RPMI8226 (cell line): ENCODE measurements at regions not wholly inside any gene's neighbourhood (a gene's known extent, or its start where the extent isn't known, plus 50 kb on each side); places are given as distances from the start of the nearest gene placed in this dataset.

Source experiments
- DNase-seq: peaks from one replicate; pipeline ENCODE4 v3.0.0-alpha.2; 2015

DNA sequence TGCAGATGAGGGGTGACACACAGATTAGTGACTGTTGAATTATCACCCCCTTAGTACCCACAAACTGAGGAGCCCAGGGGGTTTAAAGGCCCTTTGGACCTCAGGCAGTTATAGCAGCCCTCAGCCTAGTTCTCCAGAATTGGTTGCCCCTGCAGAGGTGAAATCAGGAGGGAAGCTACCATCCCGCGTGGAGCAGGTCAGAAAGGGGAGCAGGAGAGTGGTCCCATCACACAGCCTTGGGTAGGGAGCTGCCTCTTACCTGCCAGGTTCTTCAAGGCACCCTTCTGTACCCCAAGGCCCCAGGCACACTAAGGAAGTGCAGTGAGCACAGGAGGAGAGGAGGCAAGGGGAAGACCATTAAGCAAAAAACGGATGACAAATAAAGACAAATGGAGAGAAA is 121.2 kb upstream of the TNR start:
- DNase-seq, result no peak

DNA sequence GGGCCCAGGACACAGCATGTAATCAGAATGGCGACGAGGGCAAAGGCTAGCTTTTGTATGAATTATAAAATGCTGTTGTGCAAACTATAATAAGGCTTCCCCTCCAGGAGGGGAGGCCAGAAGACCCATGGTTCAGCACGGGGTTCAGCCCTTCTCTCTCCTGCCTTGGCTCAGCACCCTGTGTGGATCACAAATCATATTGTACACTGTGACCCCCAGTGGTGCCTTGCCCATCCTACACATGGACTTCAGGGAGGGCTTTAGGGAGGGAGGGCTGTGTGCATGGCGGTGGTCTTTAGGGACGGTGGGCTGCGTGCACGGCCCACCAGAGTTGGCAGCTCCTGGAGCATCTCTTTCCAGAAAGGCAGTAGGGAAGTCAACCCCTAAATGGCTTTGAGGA is 120.8 kb upstream of the TNR start:
- no peak for DNase-seq

DNA sequence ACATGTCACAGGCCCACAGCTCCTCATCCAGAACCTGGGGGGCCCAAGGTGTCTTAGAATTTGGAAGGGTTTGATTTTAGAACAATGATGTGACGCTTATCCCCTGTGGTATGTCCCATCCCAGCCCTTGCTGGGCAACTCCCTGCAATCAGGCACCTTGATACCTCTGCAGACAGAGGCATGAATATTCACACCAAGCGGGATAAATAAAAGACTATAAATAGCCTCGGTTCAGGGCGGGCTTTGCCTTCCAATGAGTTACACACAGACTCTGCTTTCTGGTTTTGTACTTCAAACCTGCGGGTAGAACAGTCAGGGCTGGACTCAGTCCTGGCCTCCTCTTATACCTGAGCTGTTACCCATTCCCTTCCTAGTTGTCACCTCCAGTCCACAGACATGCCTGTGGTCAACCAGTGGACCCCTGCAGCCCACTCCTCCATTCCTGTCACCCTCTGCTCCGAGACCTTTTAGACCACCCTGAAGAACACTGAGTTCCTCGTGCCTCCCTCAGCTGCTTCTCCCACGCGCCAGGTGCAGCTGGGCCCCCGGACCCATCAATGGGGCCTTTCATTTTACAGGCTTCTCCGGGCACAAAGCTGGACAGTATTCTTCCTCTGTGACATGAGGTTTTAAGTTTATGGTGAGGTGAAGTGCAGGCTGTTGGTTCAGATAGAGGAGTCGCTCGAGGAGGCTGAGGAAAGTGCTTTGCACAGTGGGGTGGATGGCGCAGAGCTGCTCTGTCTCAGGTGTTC is 120.1 kb upstream of the TNR start:
- DNase-seq, result no peak

DNA sequence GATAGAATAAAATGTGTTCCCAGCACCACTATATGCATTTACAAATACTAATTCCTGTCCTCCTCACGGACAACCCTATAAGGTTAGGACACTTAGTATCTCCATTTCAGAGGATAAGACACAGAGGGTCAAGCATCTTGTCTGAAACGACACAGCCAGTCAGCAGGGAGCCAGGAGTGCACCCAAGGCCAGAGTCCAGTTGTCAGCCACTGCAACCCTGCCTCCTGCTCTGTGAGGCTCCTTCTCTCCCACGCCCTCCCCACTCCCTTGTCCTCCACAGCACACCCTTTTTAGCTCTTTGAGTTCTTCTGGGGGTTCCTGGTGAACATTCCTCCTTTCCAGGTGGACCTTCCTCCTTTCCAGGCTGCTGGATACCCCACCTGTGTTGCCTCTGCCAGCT is 119.0 kb upstream of the TNR start:
- no peak for DNase-seq

GRCh38 chr1:175861626-175862367 is 118.4 kb upstream of the TNR start:
- DNase-seq, result no peak

DNA sequence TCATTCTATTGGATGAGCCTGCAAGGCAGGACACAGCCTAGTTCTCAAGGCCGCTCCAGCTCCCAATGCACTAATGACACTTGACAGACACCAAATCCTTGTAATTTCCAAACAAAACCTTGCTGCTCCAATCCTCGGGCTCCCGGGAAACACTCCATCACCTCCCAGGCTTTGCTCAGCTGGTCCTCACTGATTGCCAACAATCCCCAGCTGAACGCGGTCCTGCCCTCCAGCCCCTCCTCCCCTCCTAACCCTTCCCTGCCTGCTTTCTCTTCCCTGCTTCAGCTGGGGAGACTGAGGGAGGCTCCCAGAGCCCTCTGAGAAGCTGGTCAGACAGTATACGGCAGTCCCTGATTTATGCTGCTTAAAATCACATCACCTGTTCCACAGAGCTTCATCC is 114.4 kb upstream of the TNR start:
- no peak for DNase-seq

DNA sequence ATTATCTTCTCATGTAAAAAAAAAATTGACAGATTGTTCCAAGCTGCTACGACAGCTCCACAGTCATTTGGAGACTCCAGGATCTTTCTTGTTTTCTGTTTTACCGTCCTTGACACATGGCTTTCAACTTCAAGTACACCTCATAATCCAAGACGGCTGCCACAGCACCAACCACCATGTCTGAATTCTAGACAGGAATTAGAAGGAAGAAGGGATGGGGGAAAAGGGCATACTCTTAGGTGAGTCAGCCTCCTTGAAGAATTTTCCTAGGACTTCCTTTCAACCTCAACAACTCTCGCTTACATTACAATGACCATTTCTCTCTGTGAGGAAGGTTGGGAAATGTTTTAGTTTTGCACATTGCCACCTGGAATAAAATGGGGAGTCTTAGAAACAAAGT is 110.3 kb upstream of the TNR start:
- DNase-seq, result no peak

DNA sequence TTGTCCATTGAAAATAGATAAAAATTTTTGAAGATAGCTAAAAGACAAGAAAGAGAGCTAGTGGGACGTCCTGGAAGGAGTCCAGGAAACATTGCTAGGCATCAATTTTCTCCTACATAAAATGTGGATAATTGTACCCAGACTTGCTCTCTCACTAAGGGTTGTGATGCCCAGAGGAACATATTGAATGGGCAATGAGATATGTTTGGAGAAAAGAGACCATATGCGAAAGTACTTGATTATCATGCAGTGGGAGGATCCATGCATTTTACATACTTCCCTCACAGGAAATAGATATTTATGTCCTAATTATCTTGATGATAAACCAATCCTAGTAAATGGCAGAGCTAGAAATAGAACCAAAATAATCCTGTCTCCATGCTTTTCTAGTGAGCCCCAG is 108.4 kb upstream of the TNR start:
- DNase-seq, result no peak

GRCh38 chr1:175848329-175848728 is 104.9 kb upstream of the TNR start:
- no peak for DNase-seq

DNA sequence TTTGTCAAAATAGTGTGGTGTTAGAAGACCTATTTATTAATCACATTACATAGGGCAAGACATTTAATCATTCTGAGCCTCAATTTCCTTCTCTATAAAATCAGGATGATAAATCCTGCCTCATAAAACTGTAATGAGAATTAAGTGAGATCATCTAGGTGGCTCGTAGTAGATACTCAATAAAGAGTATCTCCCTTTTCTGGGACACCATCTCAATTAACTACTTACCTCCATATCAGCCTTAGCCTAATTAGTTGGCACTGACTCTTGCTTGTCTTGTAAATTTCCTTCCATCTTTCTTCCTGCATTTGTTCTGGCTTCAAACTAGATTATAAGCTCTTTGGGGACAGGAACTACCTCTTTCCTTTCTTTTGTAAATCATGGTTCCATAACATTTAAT is 102.6 kb upstream of the TNR start:
- DNase-seq, result no peak

GRCh38 chr1:175845338-175845737 is 101.9 kb upstream of the TNR start:
- DNase-seq, result no peak

DNA sequence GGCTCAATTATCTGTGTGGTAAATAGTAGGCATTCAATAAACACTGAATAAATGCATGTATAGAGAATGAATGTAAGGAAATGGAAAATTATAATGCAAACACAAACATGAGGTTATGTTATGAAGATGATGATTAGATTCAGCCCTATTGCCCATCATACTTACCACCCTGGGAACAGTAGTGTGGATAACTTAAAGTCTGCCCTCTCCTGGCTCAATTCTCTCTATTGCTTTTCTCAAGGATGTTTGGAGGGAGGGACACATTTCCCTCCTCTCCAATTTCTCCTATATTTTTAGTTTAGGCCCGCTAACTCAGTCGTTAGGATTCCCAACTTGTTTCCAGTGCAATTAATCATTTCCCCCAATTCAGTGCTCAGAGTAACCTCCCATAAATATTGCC is 101.5 kb upstream of the TNR start:
- DNase-seq, result no peak

DNA sequence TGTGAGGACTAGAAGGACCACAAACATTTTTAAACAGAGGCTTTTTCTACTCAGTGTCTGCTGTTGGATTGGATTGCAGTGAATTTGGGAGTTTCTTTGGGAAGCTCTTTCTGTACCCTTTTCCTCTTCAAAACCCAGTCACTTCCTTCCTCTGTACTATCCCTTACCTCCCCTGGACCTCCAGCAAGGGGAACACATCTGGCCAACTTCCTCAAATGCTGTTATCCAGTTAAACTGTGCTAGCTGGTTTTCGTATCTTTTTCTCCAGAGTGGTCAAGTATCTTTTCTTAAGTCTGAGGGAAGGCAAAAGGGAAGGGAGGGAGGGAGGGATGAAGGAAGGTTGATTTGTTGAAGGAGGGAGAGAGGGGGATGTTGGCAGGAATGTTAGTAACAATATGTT is 99.2 kb upstream of the TNR start:
- DNase-seq, result no peak

DNA sequence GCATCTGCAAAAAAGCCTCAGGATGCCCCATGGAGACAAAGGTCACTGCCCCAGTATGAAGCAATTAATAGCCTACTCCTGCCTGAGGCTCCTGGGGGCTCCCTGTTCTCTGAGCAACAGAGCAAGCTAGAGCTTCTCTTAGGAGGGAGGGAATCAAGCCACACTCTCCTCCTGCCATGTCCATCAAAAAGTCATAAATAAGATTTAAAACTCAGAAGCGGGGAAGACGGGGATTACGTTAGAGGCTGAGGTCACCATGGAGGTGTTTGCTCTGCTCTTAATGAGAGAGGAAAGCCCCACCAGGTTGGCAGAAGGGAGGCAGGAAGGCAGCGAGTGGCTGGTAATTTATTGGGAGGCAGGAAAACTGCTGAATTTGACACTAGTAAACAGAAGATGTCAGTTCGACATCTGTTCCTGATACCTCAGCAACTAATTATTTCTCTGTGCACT is 98.4 kb upstream of the TNR start:
- DNase-seq, result no peak

DNA sequence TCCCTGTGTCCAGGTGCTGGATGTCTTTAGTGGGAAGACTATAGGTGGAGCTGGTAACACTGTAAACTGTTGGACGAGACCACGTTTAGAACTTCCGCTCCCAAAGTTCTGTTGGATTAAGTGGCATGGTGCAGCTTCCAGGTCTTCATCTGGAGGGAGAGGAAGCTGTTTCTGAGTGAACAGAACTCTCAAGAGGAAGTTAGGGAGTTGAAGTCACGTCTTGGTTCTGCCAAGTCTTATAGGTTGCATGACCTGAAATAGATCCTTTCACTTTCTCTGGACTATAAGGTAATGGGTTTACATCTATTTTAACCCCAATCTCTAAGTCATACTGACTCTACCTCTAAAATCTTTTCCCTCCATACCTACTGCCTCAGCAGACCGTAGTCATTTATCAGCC is 97.4 kb upstream of the TNR start:
- no peak for DNase-seq

GRCh38 chr1:175839779-175840669 is 96.6 kb upstream of the TNR start:
- DNase-seq, result no peak

DNA sequence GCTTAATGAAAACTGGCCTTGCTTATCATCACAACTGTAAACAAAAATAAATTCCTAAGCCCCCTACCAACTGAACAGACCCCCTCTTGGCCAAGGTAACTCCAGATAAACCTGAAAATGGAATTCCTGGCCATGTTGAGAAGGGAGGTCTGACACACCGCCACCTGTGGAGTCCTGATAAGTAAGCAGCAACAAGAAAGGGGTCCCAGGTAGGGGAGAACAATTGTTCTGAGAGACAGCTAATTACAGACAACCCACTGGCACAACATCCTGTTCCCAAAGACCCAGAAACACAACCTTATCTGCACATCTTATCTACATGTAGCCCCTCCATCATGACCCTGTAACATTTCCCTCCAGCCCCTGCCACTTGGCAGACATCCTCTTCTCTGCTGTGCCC is 91.2 kb upstream of the TNR start:
- DNase-seq, result no peak

DNA sequence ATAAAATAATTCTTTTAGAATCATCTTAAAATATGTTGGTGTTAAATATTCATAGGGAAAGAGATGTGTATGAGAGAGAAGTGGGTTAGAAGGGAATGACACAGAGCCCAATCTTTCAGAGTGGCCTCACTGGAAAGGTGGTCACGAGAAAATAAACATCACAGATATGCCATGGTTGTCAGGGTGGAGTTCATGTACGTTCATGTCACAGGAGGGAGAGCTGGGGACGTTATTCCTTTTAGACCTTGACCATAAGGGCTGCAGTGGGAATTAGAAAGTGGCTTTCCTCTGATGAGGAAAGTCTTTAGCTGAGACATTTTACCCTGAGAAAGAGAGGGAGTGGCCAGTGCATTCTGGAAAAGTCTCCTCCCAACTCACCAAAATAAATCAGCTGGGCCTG is 90.6 kb upstream of the TNR start:
- no peak for DNase-seq

DNA sequence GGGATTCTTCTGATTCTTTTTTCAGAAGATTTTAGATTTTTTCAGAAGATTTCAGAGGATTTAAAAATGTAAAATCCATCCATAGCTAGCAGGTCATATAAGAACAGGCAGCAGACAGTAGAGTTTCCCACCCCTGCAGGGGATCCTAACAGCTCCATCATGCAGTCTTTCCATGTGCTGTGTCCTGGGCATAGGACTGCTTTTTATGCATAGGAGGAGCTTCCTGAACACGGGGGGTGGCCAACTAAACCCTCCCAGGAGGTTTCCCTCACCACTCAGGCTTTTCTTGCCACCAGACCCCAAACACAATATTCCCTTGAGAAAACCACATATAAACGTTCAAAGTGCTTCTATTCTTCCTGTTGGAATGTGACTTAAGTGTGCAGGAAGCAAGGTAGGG is 90.1 kb upstream of the TNR start:
- DNase-seq, result no peak

DNA sequence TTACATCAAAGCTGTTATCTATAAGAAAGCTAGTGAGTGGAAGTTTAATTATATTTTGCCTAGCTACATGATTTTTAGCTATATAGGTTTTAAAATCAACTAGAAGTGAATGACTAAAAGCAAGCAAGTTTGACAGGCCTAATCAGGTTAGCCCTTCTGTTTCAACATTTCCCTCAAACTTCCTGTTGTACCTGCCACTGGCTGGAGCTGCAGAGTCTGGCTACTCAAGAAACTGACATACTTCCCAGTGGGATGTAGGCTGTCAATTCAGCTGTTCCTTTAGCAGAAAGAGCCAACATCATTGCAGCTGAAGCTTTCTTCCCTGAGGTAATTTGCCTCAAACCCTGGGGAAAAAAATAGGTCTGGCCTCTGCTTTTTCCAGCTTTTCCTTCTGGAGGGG is 87.1 kb upstream of the TNR start:
- no peak for DNase-seq

GRCh38 chr1:175829845-175830244 is 86.5 kb upstream of the TNR start:
- DNase-seq, result no peak

GRCh38 chr1:175826705-175827104 is 83.3 kb upstream of the TNR start:
- peak; percentile 16 for DNase-seq

DNA sequence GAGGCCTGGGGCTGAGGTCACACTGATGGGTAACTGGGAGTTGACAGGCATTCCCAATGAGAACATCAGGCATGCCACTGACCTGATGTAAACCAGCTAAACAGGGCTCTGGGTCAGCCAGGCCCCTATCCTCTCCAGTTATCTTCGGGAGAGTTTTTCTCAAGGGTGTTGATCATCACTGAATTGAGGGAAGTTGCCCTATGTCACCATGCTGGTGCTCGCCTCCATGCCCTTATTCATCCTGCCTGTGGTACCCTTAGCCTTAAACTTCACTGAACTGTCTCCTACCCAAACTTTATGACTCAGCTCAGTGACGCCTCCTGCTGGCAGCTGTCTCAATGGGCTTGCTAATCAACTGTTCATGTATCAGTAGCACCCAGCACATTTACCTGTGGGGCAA is 80.7 kb upstream of the TNR start:
- peak; percentile 12 for DNase-seq

GRCh38 chr1:175823406-175823805 is 80.0 kb upstream of the TNR start:
- no peak for DNase-seq
